Epithelial cell of prostate (primary cell): ENCODE measurements at regions not wholly inside any gene's neighbourhood (a gene's known extent, or its start where the extent isn't known, plus 50 kb on each side); places are given as distances from the start of the nearest gene placed in this dataset.

Source experiments
- DNase-seq: peaks from one replicate; pipeline ENCODE4 v3.0.0-alpha.2; 2011; ENCODE audit warnings: low read depth, low spot score
- H3K27ac ChIP-seq: fragments of 450-650 bp; 2 replicates; pipeline ENCODE4 v1.5.1; 2017; ENCODE audit warnings: mild to moderate bottlenecking

- no peak for DNase-seq
- no peak overlapping the region for H3K27ac ChIP-seq
These were observed 67.9 kb upstream of the STX18 start for GRCh38 chr4:4609622-4610334.

GRCh38 chr4:4608214-4608537 is 66.3 kb upstream of the STX18 start:
- no peak for DNase-seq
- H3K27ac ChIP-seq = no peak overlapping the region

GRCh38 chr4:4607336-4608213 is 65.7 kb upstream of the STX18 start:
- DNase-seq = no peak
- H3K27ac ChIP-seq = no peak overlapping the region

DNA sequence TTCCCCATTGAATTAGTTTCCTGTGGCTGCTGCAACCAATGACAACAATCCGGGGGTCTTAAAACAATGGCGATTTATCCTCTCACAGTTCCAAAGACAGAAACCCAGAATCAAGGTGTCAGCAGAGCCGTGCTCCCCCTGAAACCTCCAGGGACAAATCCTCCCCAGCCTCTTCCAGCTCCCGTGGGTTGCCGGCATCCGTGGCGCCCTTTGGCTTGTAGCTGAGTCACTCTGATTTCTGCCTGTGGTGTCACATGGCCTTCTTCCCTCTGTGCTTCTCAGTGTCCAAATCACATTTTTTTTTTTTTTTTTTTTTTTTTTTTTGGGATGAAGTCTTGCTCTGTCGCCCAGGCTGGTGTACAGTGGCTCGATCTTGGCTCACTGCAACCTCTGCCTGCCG is 64.5 kb upstream of the STX18 start:
- no peak overlapping the region for H3K27ac ChIP-seq
- no peak for DNase-seq

GRCh38 chr4:4605849-4606248 is 64.0 kb upstream of the STX18 start:
- no peak overlapping the region for H3K27ac ChIP-seq

GRCh38 chr4:4603592-4603991 is 61.7 kb upstream of the STX18 start:
- no peak overlapping the region for H3K27ac ChIP-seq
- no peak for DNase-seq

More at GRCh38 chr4:4605849-4606248, 64.0 kb upstream of the STX18 start:
- no peak for DNase-seq

GRCh38 chr4:4603067-4603466 is 61.2 kb upstream of the STX18 start:
- no peak for DNase-seq

GRCh38 chr4:4602468-4602867 is 60.6 kb upstream of the STX18 start:
- no peak overlapping the region for H3K27ac ChIP-seq
- no peak for DNase-seq

More at GRCh38 chr4:4603067-4603466, 61.2 kb upstream of the STX18 start:
- no peak overlapping the region for H3K27ac ChIP-seq

DNA sequence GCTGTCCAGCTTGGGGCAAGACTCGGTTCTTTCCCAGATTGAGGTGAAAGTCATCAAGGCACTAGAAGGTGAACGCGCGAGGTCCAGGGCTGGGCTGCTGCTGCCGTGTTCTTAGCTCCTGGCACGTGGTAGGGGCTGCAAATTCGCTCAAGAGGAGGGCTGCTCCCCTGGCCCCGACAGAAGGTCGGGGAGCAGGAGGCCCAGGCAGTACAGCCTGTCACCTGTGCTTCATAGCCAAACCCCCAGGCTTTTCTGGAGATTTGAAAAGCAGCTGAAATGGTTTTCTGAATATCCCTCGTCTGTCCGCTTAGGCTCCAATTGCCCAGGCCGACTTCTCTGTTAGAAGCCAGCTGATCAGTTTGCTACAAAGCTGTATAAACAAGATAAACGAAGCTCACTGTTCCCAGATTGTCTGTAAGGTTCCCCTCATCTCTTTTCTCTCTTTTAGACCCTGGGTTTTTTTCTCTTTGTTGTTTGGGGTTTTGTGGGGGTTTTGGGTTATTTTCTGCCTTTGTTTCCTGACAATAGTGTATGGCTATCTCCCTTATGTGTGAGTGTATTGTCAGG is 60.0 kb upstream of the STX18 start:
- no peak overlapping the region for H3K27ac ChIP-seq
- no peak for DNase-seq

DNA sequence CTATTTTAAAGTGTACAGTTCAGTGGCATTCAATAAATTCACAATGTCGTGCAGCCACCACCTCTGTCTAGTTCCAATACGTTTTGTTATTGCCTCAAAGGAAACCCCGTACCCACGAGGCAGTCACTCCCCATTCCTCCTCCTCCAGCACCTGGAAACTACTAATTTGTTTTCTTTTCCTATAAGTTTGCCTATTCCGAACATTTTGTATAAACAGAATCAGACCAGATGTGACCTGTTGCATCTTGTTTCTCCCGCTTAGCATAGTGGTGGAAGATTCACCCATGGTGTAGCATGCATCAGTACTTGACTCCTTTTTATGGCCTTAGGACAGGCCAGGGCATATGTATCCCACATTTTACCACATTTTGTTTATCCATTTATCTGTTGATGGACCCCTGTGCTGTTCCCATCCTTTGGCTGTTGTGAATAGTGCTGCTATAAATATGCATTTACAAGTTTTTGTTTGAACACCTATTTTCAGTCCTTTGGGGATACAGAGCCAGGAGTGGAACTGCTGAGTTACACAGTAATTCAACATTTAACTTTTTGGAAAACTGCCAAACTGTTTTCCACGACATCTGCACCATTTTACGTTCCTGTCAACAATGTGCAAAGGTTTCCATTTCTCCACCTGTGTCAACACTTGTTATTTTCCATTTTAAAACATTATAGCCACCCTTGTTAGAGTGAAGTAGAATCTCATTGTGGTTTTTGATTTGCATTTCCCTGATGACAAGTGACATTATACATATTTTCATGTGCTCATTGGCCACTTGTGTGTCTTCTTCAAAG is 57.8 kb upstream of the STX18 start:
- no peak overlapping the region for H3K27ac ChIP-seq
- DNase-seq = no peak

GRCh38 chr4:4598851-4599411 is 57.1 kb upstream of the STX18 start:
- no peak for DNase-seq
- H3K27ac ChIP-seq = no peak overlapping the region

- no peak overlapping the region for H3K27ac ChIP-seq
- no peak for DNase-seq
These were observed 54.9 kb upstream of the STX18 start for GRCh38 chr4:4596720-4597119.

GRCh38 chr4:4595252-4595651 is 53.4 kb upstream of the STX18 start:
- DNase-seq = no peak
- no peak overlapping the region for H3K27ac ChIP-seq

DNA sequence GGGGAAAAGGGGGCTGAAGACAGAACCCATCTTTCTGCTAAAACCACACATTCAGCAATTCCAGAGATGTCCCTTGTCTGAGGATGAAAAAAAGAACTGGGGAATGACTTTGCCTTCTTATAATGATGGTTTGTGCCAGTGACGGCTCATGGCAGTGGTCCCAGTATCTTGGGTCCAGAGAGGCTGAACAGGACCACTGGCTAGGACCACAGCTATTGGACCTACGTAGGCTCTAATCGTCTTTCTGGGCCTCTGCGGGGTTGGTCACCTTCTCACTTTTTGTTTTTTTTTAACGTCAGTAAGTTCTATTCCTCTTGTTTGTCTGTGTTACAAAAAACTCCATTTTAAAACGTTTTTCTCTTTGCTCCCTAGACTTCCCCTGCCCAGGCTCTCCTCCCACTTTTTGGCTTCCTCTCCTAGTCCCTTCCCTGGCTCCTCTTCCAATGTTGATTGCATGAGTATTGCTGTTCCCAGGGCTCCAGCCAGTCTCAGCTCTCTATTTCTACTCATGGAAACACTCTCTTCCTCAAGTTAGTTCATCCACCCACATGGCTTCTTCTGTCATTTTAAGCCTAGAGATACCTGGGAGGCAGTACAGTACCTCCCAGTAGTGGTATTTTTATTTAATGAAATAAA is 52.6 kb upstream of the STX18 start:
- H3K27ac ChIP-seq = no peak overlapping the region
- DNase-seq = no peak

GRCh38 chr4:4593596-4594284 is 51.9 kb upstream of the STX18 start:
- no peak for DNase-seq
- no peak overlapping the region for H3K27ac ChIP-seq

DNA sequence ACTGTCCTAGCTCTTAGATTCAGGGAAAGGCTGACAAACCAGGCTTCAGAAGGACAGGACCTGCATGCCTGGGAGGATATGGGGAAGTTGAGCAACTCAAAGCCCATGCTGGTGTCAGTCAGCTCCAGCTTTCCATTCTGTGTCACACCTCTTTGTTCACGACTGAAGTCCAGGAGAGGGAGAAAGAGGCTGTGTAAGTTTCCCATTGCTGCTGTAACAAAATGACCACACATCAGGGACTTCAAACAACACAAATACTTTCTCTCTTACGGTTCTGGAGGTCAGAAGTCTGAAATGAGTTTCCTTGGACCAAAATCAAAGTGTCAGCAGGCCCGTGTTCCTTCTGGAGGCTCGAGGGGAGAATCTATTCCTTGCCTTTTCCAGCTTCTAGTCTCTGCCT is 50.6 kb upstream of the STX18 start:
- no peak overlapping the region for H3K27ac ChIP-seq
- DNase-seq = no peak
